GF-D8 (cell line): ENCODE measurements at regions not wholly inside any gene's neighbourhood (a gene's known extent, or its start where the extent isn't known, plus 50 kb on each side); places are given as distances from the start of the nearest gene placed in this dataset.

Source experiments
- DNase-seq: peaks from one replicate; lab custom pipeline; 2025; lab: John Stamatoyannopoulos, UW

GRCh38 chr6:8513174-8513573 is 77.8 kb upstream of the SLC35B3 start:
- DNase-seq, result no peak

DNA sequence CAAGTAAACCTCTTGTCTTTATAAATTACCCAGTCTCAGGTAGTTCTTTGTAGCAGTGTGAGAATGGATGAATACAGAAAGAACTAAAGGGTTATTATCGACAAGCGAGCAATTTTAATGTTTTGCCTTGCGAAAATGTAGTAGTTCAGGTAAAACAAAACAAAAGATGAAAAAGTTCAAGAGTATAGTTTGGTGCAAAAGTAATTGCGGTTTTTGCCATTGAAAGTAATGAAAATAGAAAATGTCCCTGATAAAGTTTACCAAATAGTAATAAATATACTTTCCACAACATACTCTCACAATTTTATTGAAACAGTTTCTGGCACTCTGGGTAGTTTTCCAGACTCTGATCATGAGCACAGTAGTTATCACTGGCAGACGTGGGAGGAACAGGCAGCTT is 71.9 kb upstream of the SLC35B3 start:
- DNase-seq, result no peak

DNA sequence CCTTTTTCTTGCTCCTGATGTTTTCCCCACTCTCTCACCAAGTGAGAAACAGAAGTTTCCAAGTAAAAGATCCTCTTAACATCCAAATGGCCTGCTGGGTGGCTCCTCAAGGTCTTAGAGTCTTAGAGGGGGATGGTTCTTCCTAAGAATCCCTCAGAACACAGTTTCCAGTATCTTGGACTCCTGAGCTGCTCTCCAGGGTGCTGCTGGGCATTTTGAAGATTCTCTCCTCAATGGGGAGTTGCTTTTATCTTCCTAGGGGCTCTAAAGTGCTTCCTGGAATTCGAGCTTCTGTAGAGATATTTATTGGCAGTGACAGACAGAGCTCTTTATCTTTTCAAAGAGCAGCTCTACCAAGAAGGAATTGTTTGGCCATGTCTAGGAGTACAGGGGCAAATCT is 70.8 kb upstream of the SLC35B3 start:
- DNase-seq, result no peak

DNA sequence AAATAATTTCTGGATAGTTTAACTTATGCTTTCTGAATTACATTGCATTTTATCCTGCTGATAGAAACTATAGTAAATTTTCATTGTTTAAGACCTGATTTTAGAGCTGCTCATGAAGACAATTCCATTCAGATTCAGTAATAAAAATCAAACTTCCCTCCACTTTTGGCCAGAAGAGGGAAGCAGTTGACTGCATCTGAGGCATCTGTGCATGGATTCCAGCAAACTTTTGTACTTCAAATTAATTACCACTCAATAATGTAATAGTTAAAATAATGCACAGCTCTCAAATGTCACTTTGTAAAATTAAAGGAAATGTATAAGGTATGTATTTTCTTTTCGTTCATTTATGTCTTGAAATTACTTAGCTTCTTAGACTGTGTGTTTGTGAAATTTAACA is 64.2 kb upstream of the SLC35B3 start:
- no peak for DNase-seq

DNA sequence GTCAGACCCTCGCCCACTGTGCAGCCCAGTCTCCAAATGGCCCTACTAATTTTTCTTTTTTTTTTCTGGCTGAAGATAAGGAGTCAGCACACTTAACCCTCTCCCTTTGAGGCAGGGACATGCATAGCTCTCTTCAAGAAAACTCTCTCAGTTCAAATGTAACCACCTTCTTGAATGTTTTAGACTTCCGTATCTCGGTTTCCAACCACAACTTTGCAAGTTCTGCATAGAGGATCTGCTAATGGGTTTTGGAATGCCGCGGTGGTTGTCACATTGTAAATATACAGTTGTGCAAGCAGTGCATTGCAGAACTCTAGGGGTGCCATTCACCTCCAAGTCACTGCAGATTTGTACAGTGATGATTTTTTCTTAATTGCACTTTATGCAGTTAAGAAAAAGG is 59.4 kb upstream of the SLC35B3 start:
- DNase-seq, result no peak

DNA sequence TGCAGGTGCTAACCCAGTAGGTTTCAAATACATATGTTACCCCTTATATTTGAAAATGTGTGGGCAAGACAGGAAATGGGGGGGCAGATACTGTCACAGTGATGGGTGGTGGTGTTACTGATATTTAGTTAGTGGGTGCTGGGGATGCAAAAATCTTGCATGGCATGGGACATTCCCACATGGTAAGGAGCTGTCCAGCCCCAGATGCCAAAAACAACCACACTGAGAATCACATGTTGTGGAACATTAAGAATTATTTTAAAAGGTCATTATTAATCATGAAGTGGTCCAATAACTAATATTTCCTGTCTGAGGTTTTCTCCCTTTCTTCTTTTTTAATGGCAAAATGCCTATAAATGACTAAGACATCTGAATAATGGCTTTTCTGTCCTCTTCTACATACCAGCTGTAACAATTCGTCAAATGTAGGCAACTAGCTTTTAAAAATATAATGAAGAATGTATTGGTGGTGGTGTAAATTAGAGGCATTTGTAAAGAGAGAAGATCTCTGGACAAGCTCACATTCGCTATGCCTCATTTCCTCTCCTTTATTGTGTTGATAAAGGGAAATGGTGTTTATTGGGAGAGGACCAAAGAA is 57.3 kb upstream of the SLC35B3 start:
- DNase-seq, result no peak
